ENCODE measurements at regions not wholly inside any gene's neighbourhood (a gene's known extent, or its start where the extent isn't known, plus 50 kb on each side); places are given as distances from the start of the nearest gene placed in this dataset.
"Not testable (repeated sequence)": the region's sequence is repeated elsewhere in the genome, so short reads cannot be mapped to it uniquely, and the experiment has no call there.

DNA sequence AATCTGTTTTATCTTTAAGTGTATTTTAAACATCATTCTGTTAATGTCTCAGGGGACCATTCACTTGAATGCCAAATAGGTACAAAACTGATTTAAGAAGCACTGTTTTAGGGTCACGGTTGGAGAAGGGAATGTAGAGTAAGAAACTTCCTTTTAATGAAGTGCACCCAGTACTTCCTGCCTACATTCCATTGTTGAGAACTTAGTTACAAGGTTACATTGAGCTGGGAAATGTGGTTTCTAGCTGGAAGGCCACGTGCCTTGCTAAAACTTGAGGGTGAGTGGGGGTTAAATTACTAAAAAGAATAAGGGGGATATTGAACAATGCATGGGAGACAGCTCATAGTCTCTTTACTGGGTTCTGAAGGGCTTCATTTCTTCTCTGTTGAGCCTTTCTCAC is 78.3 kb upstream of the TBC1D5 start:
- H3K27ac Mint-ChIP-seq (ENCODE audit: unreplicated experiment) = no peak overlapping the region
- no peaks in the 10 kb centered on the region for H3K4me1 Mint-ChIP-seq (ENCODE audit: low read depth, unreplicated experiment)
- TF ChIP-seq, protein P1, sequence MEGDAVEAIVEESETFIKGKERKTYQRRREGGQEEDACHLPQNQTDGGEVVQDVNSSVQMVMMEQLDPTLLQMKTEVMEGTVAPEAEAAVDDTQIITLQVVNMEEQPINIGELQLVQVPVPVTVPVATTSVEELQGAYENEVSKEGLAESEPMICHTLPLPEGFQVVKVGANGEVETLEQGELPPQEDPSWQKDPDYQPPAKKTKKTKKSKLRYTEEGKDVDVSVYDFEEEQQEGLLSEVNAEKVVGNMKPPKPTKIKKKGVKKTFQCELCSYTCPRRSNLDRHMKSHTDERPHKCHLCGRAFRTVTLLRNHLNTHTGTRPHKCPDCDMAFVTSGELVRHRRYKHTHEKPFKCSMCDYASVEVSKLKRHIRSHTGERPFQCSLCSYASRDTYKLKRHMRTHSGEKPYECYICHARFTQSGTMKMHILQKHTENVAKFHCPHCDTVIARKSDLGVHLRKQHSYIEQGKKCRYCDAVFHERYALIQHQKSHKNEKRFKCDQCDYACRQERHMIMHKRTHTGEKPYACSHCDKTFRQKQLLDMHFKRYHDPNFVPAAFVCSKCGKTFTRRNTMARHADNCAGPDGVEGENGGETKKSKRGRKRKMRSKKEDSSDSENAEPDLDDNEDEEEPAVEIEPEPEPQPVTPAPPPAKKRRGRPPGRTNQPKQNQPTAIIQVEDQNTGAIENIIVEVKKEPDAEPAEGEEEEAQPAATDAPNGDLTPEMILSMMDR (IDR thresholded peaks at IDR 0.05; ENCODE audit: partially characterized antibody, unreplicated experiment) = no peak
- H3K9me3 Mint-ChIP-seq (ENCODE audit: unreplicated experiment) = no peaks in the 10 kb centered on the region
- H3K4me3 Mint-ChIP-seq (ENCODE audit: unreplicated experiment) = no peak overlapping the region
- peaks cover 10% of the 10 kb centered on the region for H3K36me3 Mint-ChIP-seq (ENCODE audit: unreplicated experiment)
- DNase-seq = no peak
- H3K27me3 Mint-ChIP-seq (ENCODE audit: unreplicated experiment) = no peaks in the 10 kb centered on the region

DNA sequence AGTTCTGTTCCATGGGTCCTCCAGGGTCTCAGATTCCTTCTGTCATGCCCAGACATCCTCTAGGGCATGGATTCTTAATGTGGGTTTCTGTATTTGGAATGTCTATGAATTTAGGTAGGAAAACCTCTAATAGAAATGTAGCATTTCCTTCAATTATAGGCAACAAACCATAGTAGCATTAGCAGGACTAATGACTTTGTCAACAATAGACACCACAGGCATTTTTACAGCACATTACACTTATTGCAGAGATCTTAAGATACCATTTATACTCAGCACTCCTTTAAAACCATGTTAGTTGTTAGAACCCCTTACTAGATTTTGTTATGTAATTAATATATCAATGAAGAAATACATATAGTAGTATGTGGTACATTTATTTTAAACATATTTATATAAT is 77.8 kb upstream of the TBC1D5 start:
- no peaks in the 10 kb centered on the region for H3K27me3 Mint-ChIP-seq (ENCODE audit: unreplicated experiment)
- H3K36me3 Mint-ChIP-seq (ENCODE audit: unreplicated experiment) = peaks cover 10% of the 10 kb centered on the region
- no peaks in the 10 kb centered on the region for H3K4me1 Mint-ChIP-seq (ENCODE audit: low read depth, unreplicated experiment)
- TF ChIP-seq, protein P1 (IDR thresholded peaks at IDR 0.05; ENCODE audit: partially characterized antibody, unreplicated experiment) = no peak
- H3K9me3 Mint-ChIP-seq (ENCODE audit: unreplicated experiment) = no peaks in the 10 kb centered on the region
- H3K27ac Mint-ChIP-seq (ENCODE audit: unreplicated experiment) = no peak overlapping the region
- no peak overlapping the region for H3K4me3 Mint-ChIP-seq (ENCODE audit: unreplicated experiment)
- DNase-seq = no peak

DNA sequence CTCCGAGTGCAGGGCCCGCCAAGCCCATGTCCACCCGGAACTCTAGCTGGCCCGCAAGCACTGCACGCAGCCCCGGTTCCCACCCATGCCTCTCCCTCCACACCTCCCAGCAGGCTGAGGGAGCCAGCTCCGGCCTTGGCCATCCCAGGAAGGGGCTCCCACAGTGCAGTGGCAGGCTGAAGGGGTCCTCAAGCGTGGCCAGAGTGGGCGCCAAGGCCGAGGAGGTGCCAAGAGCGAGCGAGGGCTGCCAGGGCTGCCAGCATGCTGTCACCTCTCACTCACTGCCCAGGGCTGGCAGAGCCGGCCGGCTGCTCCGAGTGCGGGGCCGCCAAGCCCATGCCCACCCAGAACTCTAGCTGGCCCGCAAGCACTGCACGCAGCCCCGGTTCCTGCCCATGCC is 75.5 kb upstream of the TBC1D5 start:
- H3K4me1 Mint-ChIP-seq (ENCODE audit: low read depth, unreplicated experiment); H3K9me3 Mint-ChIP-seq (ENCODE audit: unreplicated experiment); H3K4me3 Mint-ChIP-seq (ENCODE audit: unreplicated experiment); H3K27me3 Mint-ChIP-seq (ENCODE audit: unreplicated experiment); H3K27ac Mint-ChIP-seq (ENCODE audit: unreplicated experiment); DNase-seq; H3K36me3 Mint-ChIP-seq (ENCODE audit: unreplicated experiment): not testable (repeated sequence)

DNA sequence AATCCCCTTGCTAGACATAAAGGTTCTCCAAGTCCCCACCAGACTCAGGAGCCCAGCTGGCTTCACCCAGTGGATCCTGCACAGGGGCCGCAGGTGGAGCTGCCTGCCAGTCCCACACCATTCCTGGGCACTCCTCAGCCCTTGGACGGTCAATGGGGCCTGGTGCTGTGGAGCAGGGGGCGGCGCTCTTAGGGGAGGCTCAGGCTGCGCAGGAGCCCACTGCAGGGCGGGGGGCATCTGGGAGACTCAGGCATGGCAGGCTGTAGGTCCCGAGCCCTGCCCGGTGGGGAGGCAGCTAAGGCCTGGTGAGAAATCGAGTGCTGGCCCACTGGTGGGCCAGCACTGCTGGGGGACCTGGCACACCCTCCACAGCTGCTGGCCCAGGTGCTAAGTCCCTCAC is 75.1 kb upstream of the TBC1D5 start:
- H3K4me3 Mint-ChIP-seq (ENCODE audit: unreplicated experiment) = no peak overlapping the region
- H3K27ac Mint-ChIP-seq (ENCODE audit: unreplicated experiment) = no peak overlapping the region
- TF ChIP-seq, protein P1 (IDR thresholded peaks at IDR 0.05; ENCODE audit: partially characterized antibody, unreplicated experiment) = no peak
- no peak for DNase-seq
- H3K4me1 Mint-ChIP-seq (ENCODE audit: low read depth, unreplicated experiment) = no peaks in the 10 kb centered on the region
- H3K36me3 Mint-ChIP-seq (ENCODE audit: unreplicated experiment) = peaks cover 10% of the 10 kb centered on the region
- H3K9me3 Mint-ChIP-seq (ENCODE audit: unreplicated experiment) = no peaks in the 10 kb centered on the region
- H3K27me3 Mint-ChIP-seq (ENCODE audit: unreplicated experiment) = peaks cover 1% of the 10 kb centered on the region

DNA sequence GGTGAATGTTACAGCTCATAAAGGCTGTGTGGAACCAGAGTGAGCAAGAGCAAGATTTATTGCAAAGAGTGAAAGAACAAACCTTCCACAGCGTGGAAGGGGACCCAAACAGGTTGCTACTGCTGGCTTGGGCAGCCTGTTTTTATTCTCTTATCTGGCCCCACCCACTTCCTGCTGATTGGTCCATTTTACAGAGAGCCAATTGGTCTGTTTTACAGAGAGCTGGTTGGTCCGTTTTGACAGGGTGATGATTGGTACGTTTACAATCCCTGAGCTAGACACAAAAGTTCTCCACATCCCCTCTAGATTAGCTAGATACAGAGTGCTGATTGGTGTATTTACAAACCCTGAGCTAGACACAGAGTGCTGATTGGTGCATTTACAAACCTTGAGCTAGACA is 74.4 kb upstream of the TBC1D5 start:
- H3K36me3 Mint-ChIP-seq (ENCODE audit: unreplicated experiment); H3K4me3 Mint-ChIP-seq (ENCODE audit: unreplicated experiment); H3K4me1 Mint-ChIP-seq (ENCODE audit: low read depth, unreplicated experiment); DNase-seq; H3K9me3 Mint-ChIP-seq (ENCODE audit: unreplicated experiment); H3K27me3 Mint-ChIP-seq (ENCODE audit: unreplicated experiment); H3K27ac Mint-ChIP-seq (ENCODE audit: unreplicated experiment): not testable (repeated sequence)

DNA sequence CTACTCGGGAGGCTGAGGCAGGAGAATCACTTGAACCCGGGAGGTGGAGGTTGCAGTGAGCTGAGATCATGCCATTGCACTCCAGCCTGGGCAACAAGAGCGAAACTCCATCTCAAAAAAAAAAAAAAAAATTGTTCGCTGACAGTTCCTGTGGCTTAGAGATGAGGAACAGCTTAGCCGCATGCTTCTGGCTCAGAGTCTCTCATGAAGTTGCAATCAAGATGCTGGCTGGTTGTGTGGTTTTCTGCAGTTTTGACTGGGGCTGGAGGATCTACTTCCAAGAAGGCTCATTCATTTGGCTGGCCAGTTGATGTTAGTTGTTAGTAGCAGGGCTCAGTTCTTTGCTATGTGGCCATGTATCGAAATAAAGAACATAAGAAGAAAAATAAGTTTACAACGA is 69.9 kb upstream of the TBC1D5 start:
- not testable (repeated sequence) for H3K27ac Mint-ChIP-seq (ENCODE audit: unreplicated experiment); H3K36me3 Mint-ChIP-seq (ENCODE audit: unreplicated experiment); H3K4me3 Mint-ChIP-seq (ENCODE audit: unreplicated experiment); H3K4me1 Mint-ChIP-seq (ENCODE audit: low read depth, unreplicated experiment); H3K9me3 Mint-ChIP-seq (ENCODE audit: unreplicated experiment); DNase-seq; H3K27me3 Mint-ChIP-seq (ENCODE audit: unreplicated experiment)

DNA sequence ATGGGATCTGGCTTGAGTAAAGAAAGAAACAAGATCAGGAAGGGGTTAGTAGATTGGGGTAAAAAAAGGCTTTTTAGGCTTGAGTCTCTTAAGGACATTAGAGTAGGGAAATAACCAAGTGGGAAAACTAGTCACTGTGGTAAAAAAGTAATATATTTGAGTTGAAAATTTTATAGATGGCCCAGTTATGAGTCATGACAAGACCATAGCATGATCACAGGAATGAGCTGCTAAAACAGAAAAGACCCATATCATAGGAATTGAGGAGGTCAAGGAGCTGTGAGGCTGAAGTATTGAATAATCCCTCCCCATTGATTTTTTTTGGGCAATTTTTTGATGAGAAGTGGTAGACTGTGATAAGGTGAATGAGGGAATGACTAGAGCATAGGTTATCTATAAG is 69.2 kb upstream of the TBC1D5 start:
- TF ChIP-seq, protein P1 (IDR thresholded peaks at IDR 0.05; ENCODE audit: partially characterized antibody, unreplicated experiment) = no peak
- Mint-ChIP-seq H3K36me3 (ENCODE audit: unreplicated experiment) (peaks cover 7% of the 10 kb centered on the region), H3K27ac (ENCODE audit: unreplicated experiment) (no peak overlapping the region), H3K4me1 (ENCODE audit: low read depth, unreplicated experiment) (no peaks in the 10 kb centered on the region), H3K9me3 (ENCODE audit: unreplicated experiment) (no peaks in the 10 kb centered on the region), H3K27me3 (ENCODE audit: unreplicated experiment) (peaks cover 1% of the 10 kb centered on the region), H3K4me3 (ENCODE audit: unreplicated experiment) (no peak overlapping the region)
- DNase-seq = no peak

Data from glutamatergic neuron (in vitro differentiated cells).